NCI-H1417 treated with DMSO at 0.1 percent for 48 hours (cell line): ENCODE measurements at regions not wholly inside any gene's neighbourhood (a gene's known extent, or its start where the extent isn't known, plus 50 kb on each side); places are given as distances from the start of the nearest gene placed in this dataset.
A peak's percentile ranks its signal among the peaks of the same experiment; 100 is the strongest.

ENCODE experiments used
- DNase-seq: peaks from one replicate; lab custom pipeline; 2025; lab: John Stamatoyannopoulos, UW

DNA sequence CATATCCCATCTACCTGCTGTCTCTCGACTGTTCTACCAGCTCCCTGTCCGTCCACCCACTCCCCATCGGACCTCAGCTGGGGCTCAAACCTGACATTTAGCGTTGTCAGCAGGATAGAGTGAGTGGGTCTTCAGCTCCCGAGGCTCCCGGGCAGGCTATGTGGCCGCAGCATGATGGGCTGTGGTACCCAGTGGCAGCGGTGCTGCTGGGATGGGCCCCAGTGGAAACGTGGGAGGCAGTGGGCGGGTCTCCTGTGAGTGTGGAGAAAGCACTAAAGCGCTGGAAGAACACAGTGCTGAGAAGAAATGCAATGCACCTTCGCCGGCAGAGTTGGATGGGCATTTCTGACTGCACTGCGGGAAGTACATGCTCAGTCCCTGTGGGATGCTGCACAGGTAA is 204.8 kb upstream of the SYT4 start:
- no peak for DNase-seq

DNA sequence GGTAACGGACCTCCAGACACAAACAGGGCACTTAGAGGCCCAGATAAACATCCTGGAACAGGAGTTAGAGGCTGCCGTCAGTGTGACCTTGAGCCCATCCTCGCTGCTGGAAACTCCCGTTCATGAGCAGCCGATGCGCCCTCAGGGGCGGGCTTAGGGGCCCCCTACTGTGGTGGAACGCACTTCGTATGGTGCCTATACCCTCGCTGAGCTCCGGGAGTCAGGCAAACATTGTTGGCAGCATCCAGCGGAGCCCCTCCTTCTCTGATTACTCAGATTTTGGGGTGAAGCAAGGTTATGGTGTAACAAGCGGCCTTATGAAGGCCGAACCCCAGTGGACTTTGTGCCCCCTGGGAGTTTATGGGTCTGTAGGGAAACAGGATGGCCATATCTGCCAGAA is 205.3 kb upstream of the SYT4 start:
- no peak for DNase-seq

- no peak for DNase-seq
These were observed 207.4 kb upstream of the SYT4 start for GRCh38 chr18:43484710-43485109.

GRCh38 chr18:43485545-43485963 is 208.3 kb upstream of the SYT4 start:
- DNase-seq = no peak

DNA sequence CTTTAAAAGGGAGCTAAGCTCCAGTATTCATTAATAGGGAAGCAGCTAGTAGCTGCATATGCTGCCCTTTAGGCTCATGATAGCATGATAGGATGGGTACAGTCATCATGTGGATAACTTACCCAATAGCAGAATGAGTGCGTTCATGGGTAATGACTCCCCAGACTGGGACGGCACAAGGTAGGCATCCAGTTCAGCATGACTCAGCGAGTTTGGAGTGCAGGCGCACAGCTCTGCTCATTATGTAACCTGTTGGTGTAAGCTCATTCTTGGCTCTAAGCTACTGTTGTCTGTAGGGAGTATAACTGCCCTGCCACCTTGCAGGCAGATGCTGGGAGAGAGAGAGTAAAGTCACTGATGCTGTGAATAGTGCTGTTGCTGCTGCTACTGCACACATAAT is 209.2 kb upstream of the SYT4 start:
- DNase-seq = no peak

DNA sequence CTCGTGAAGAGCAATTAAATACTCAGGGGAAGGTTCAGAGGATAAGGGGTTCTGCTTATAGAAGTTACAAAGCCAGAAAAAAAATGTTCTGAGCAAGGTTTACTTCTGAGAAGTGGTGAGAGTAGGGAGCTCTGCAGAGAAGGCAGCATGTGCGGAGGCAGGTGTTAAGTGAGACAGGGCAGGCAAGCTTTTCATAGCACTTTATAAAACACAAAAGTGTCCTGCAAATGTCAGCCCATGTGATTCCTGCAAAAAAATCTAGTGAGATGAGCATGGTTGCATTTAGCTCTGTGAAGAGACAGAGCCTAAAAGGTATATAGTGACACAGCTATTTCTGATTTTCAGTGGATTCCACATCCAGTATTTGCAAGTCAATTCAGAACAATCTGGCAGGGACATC is 223.8 kb upstream of the SYT4 start:
- DNase-seq = no peak

GRCh38 chr18:43506935-43507334 is 229.6 kb upstream of the SYT4 start:
- no peak for DNase-seq

DNA sequence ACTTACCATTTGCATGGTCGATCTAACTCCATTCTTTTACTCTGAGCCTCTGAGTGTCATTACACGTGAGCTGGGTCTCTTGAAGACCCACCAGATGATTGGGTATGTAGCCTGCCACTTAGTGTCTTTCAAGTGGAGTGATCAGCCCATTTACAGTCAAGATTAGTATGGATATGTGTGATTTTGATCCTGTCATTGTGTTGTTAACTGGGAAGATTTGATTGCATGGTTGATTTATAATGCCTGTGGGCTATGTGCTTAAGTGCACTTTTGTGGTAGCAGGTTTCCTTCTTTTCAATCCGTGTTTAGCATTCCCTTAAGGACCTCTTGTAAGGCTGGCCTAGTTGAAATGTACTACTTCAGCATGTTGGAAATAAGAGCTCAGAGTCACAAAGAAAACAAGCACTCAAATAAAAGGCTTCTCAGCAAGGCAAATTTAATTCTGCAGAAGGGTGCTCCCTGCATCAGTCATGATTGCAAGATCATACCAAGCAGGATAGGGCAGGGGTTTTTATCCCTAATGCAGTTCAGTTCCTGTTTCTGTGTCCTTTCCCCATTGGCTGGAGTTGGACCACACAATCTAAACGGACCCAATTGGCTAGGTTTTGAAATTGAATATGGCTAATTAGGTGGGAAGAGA is 230.7 kb upstream of the SYT4 start:
- no peak for DNase-seq

DNA sequence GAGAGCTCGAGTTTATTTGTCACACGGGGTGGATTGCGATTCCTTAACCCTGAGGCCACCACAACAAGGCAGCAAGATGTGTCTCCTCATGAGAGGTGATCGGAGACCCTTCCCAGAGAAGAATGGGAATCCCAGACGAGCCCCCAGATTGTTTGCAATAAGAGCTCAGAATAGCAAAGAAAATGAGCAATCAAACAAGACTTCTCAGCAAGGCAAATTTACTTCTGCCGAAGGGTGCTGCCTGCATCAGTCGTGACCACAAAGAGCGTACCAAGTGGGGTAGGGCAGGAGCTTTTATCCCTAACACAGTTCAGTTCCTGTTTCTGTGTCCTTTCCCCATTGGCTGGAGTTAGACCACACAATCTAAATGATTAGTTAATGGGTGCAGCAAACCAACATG is 237.5 kb upstream of the SYT4 start:
- DNase-seq = no peak

DNA sequence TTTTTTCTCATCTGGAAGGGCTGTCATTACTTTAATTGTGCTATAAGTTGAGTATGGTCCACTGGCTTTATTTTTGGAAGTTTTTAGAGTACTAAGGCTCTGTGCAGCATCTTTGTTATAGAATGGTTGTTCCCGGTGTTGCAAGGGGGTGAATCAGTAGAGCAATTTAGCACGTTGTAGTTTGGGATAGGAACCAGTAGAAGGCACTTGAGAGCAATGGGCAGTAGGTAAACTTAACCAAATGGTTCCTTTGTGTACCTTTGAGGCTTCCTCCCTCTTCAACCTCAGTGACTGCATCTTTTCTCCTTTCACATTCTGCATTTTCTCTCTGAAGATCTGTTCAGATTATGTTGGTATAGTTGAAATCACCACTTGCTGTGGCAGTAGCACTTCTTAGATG is 238.2 kb upstream of the SYT4 start:
- DNase-seq = no peak

DNA sequence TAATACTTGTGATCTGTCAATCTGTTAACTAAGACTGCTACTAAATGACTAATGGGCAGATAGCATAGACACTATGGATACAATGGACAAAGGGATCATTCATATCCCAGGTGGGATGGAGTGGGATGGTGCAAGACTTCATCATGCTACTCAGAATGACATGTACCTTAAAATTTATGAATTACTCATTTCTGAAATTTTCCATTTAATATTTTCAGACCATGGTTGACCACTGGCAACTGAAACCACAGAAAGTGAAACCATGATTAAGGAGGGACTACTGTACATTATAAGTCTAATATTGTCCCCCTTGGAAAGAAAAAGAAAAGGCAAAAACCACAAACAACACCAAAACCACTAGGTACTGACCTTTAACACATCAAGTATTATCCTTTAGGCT is 247.0 kb upstream of the SYT4 start:
- no peak for DNase-seq

DNA sequence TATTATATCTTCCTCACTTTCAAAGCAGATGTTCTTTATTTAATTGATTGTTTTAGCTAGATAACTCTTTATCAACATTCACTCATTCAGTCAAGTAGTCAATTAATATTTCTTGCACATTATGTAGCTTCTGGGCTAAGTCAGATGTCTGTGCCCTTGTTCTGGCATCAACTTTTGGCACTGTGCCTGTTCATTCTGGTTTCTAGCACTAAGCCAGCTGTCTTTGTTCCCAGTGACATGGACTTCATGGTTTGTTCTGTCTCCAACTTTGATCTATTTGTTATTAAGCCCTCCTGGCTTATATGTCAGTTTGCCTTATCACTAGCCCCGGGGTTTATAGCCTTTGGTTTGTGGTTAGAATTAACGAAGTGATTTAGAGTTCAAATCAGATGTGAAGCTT is 247.9 kb upstream of the SYT4 start:
- DNase-seq = no peak

DNA sequence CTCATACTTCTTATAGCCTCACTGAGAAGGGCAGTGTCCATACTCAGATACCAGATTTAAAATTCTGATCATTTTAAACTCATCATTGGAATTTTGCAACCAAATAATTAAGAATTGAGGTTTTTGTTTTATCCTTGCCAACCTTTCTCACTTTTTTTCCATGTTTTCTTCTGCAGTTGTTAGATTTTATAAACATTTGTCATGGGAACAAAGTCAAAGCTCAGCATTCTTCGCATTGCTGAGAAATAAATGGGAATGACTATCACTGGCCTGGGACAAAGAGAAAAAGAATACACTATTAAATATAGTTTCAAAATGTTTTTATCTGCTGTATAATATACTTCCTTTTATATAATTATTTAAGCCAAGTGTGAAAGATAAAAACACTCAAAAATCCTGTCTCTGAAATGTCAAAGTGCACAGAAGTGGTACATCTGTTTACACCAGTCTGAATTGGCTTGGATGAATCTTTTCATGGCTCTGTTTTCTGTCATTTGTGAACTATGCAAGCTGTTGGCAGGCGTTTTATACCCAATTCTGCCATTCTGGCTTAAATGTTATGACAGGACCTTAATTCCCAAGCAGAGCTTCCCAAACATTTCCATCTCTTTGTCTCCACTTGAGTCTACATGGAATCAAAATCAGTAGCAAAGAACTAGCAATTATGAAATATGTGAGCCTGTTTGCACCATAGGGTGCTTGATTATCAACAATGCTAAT is 249.3 kb upstream of the SYT4 start:
- DNase-seq = no peak

DNA sequence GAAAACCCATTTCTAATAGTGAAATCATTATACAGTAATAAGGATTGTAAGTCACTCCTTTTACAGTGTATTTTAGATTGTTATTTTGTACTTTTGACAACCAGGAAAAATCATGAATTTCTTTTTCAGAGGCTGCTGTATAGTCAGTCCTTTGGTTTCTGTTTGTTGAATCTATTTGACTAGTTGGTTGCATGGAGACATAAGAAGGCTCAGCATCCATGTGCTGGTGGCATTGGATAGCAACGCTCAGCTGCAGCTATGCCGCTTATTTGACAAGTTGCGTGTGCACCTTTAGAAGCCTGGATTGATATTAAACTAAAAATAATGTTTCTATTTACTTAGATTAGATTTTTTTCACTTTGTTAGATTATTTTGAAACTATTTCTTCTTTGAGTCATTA is 254.1 kb upstream of the SYT4 start:
- no peak for DNase-seq

DNA sequence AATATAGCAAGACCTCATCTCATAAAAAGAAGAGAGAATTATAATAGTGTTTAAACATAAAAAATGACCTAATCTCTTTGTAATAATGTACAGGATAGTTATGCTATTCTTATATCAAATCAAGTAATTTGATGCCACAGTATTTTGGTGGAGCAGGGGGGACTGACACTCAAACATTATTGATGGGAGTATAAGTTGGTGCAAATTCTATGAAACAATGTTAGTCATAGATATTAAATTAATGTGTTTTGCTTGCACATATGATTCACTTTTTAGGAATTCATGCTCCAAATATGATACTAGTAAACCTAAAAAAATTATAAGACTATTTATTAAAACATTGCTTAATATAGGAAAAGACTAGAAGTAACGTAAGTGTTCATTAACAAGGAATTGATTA is 256.1 kb upstream of the SYT4 start:
- no peak for DNase-seq

GRCh38 chr18:43534511-43534910 is 257.2 kb upstream of the SYT4 start:
- no peak for DNase-seq

DNA sequence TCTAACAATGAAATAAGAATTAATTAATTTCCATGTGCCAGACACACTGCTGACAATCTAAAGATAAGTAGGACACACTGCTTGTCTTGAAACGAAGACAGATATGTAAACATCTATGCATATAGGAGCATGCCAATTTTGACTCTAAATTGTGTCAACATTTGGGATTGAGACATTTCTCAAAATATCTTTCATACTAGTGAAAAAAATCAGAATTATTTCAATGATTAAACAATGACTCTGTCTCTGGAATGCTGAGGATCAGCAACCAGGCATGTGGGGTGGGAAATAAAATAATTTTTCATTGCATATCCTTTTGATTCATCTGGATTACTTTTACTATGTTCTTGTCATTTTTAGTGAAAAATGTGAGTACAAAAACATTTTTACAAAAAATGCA is 262.6 kb upstream of the SYT4 start:
- DNase-seq = no peak

DNA sequence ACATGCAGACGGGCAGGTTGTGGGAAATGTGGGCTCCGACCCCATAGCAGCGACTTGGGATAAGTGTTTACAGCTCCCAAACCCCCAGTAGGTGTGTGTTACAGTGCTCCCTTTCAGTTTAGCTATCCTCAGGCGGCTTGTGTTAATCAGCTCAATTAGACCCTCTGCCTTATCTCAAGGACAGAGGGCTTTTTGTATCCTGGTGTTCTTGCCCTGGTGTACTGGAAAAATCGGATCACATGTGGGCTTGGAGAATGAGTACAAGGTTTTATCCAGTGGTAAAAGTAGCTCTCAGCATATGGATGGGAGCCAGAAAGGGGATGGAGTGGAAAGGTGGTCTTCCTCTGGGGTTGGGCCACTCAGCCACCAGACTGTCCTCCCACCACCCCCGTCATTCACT is 264.7 kb upstream of the SYT4 start:
- no peak for DNase-seq

GRCh38 chr18:43543236-43543635 is 265.9 kb upstream of the SYT4 start:
- DNase-seq = no peak

DNA sequence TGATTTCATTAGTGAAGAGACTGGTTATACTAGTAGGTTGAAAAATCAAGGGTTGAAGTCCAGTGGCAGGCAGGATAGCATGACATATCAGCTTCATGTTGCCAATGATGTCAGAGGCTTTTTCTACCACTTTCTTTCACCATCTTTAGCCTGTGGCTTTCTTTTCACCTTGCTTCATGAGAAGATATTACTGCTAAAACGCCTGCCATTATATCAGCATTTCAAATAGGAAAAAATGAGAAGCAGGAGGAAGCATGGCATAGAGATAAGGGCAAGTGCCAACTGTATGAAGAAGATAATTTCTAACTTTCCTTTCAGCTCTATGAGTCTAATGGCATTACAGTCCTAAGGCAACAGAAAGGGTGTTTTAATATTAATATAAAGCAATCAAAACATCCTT is 270.2 kb upstream of the SYT4 start:
- DNase-seq = no peak

DNA sequence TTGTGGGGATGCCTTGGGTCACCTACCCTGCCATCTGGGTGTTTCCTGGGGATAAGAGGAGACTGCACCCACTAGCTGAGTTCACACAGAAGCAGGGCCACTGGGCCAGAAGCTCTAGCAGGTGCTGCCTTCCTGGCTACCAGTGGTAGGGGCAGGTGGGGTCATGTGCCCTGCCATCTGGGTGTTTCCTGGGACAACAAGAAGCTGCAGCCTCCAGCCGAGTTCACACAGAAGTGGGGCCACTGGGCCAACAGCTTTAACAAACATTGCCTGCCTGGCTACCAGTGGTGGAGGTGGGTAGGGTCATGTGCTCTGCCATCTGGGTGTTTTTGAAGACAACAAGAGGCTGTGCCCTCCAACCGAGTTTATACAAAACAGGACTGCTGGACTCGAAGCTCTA is 282.2 kb upstream of the SYT4 start:
- no peak for DNase-seq

DNA sequence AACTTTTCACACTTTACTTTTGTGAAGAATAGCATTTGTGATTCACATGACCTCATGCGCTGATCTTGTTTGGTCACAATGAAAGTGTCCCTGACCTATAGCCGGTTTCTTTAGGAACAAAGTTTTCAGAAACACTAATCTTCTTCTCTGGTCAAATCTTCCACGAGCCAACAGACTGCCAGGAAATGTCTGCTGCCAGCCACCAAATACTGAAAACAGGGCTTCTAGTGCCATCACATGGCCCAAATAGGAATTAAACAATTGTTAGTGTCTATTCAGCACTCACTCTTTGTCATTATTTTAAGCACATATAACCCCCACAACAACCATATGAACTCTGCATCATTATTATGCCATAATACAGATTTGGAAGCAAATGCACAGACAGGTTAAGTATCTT is 286.5 kb upstream of the SYT4 start:
- DNase-seq = no peak

GRCh38 chr18:43570593-43570992 is 293.3 kb upstream of the SYT4 start:
- no peak for DNase-seq

- DNase-seq = peak; percentile 53
These were observed 293.9 kb upstream of the SYT4 start for GRCh38 chr18:43571078-43571689.
